ENCODE measurements at regions not wholly inside any gene's neighbourhood (a gene's known extent, or its start where the extent isn't known, plus 50 kb on each side); places are given as distances from the start of the nearest gene placed in this dataset.
A peak's percentile ranks its signal among the peaks of the same experiment; 100 is the strongest.

DNA sequence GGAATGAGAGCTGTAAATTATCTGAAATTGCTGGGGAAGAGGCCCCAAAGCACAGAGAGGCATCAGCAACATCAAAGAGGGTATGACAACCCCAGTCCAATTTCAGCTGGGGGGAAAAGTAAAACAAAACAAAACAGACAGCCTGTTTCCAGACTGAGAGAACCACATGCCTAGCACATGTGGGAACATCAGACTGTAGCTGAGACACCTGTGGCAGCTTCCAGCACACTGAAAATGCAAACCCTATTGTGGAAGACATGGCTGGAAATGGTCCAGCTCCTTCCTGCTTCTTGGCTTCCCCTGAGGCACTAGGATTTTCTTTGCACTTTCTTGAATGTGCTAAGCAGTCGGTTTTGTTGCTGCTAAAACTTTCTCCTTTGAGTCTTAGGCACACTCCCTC lies 240.9 kb upstream of the STS start:
- no peak for DNase-seq

DNA sequence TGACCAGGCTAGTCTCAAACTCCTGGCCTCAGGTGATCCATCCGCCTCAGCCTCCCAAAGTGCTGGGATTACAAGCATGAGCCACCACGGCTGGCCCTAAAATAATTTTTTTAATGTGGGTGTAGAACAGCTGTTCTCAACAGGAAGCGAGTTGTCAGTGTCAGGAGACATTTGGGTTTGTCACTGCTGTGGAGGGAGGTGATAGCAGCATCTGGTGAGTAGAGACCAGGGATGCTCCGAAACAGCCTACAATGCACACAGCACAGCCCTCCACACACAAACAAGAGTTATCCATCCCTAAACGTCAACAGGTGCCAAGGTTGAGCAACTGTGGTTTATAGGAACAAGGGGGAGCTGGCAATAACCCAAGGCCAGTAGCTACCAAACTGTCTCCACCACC lies 243.4 kb upstream of the STS start:
- DNase-seq = no peak

DNA sequence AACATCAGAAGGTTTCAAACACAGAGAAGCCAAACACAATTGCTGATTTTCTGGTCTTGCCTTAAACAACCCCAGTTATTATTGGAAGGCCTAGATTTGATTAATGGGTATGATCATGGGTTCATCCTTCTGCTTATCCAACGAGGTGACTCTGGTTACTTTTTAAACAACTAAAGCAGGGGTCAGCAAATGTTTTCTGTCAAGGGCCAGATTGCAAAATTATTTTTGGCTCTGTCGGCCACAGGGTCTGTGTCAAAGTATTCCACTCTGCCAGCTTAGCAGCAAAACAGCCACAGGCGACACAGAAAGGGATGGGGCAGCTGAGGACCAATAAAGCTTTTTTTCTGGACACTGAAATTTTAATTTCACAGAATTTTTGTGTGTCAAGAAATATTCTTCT lies 249.1 kb upstream of the STS start:
- peak; percentile 20 to 34 for DNase-seq

DNA sequence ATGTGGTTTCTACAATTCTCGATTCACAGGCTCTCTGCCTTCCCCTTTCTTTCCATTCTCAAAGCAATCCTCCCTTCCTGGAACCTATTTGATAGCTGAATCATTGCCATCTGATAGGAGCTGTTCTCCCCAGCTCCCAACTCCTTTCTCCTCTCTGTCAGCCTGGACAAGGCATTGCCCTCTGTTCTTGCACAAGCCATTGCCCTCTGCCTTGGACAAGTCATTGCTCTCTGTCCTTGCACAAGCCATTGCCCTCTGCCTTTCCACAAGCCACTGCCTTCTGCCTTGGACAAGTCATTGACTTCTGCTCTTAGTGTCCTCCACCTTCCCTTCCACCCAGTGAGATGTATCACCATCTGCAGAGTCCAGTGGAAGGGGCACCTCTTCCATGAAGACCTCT lies 256.1 kb upstream of the STS start:
- DNase-seq = no peak

DNA sequence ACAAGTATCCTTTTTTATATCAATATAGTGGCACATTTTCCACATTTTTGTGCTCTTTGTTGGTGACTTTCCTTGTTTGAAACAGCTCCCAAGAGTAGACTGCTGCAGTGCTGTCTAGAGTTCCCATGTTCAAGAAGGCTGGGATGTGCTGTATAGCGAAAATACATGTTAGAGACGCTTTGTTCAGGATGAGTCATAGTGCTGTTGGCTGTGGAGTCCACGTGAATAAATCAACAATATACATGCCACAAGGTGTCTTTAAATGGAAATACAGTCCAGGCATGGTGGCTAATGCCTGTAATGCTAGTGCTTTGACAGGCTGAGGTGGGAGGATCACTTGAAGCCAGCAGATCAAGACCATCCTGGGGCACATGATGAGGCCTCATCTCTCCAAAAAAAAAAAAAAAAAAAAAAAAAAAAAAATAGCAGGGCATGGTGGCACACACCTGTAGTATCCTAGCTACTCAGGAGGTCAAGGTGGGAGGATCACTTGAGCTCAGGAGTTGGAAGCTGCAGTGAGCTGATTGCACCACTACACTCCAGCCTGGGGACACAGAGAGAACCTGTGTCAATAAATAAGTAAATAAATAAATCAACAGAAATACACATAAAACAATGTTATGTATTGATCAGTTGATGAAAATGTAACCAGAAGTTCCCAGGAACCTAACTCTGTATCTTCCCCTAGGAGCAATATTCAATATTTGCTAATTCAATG lies 256.8 kb upstream of the STS start:
- DNase-seq = no peak

DNA sequence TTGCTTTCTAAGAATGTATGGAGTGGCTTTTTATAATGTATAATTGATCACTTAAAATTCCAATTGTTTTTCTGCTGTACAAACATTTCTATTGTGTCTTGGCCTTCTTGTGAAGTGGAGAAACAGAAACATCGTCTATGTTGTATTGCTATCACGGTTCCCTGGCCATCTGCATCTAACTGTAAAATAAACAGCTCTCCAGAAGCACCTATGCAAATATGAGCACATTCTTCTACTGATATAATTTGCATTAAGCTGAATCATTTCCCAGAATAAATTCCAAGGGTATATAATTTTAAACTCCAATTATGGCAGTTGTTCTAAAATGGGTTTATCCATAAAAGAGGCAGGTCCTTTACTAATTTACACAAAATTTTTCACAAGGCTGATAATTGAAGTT lies 261.6 kb upstream of the STS start:
- DNase-seq = no peak

DNA sequence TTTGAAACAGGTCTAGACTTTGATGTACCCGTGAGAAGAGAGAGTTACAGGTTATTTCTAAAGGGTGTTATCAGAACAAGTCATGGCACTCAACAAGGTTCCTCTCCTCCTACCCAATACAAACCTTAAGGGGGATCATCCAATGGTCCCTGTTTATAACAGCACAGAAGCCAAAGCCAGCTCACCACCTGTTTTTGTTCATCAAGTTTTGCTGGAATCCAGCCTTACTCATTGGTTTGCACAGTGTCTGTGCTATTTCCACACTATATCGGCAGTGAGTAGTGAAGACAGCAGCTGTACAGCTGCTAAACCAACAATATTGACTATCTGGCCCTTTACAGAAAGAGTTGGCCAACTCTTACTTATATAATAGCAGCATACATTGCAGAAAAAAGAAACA lies 262.1 kb upstream of the STS start:
- DNase-seq = no peak

DNA sequence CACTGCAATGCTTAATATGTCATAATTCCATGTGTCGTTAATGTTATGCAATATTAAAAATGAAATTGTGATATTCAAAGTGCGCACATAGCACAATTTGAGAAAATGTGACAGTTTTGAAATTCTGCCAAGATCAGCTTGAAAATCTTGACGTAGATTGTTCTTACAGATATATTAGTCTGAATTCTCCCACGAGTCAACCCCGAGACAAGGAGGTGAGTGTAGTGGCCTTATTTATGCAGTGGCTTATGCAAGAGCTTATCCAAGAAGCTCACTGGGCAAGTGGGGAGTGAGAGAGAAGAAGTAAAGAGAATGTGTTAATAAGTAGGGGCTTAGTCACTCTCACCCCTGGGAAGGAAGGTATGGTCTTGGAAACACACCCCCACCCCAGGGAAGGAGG lies 286.1 kb upstream of the STS start:
- DNase-seq = no peak

DNA sequence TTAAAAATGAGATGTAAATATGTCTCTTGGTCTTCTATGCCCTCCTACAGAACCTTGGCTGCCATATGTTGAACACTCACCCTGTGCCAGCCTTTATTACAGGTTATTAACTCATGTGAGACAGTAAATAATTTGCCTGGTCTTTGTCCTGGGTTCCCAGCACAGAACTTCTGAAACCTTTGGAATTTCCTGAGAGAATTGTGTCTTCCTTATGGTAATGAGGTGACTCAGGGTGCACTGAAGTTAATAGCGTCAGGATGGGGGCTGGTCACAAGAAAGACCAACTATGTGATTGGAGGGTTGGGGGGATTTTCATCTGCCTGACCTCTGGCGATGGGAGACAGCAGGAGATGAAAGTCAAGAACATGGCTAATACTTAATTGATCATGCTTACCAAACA lies 289.8 kb upstream of the STS start:
- DNase-seq = no peak

DNA sequence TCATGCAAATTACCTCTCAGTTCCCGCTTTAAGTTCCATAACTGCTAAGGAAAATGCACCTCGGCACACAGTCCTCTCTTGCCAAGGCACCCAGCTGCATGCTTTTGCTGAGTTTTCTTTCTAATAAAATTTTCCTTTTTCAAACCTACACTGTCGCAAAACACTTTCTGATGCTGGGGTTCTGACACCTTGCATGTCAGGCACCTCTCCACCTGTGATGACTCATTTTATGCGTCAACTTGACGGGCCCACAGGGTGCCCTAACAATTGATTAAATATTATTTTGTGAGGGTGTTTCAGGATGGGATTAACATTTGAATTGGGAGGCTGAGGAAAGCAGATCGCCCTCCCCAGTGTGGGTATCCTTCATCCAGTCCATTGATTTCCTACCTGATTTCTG lies 291.0 kb upstream of the STS start:
- no peak for DNase-seq

DNA sequence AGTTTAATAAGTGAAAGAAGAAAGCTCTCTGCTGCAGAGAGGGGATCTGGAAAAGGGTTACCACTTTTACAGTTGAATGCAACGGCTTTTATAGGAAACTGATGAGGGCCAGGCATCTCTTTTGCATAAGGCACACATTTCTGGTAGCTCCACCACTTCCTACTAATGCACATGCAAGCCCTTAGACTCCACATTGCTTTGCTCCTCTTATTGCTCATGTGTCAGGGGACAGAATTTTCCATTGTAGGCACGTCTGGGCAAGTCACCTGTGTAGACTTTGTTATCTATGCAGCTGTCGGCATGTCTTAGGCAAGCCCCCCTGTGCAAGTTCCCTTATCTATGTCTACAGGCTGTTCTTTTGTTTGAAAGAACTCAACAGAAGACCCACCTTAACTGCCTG lies 294.6 kb upstream of the STS start:
- DNase-seq = no peak

DNA sequence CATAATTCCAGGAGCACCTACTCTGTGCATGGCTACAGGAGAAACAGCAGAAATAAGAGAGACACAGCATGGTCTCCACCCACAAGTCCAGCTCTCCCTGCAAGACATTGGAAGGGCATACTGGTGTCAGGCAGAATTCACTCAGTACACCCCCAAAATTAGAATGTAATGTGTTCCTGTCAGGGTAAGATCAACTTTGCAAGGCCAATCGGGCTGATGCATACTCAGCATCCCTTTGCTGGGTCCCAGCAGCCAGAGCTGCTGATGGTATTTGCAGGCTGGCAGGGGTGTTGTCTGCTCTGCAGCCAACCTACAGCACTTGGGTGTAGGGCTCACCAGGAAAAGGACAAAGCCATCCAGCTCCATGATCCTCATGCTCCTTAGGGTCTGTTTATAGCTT lies 295.4 kb upstream of the STS start:
- DNase-seq = no peak

DNA sequence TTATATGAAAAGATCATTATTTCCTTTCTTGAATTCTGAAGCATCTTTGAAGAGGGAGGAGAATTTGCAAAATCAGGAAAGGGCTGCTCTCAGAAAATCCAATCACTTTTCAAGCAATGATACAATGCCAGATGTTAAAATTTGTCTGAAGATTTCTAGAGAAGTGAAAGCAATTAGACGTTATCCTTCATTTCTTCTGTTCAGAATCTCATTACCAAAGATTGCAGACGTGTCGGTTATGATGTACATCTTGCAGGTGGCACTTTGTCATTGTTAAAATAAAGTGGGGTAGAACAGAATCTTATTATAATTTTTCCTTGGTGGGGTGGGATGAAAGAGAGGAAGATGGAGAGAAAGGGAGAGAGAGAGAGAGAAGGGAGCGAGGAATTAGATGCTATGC lies 296.4 kb upstream of the STS start:
- DNase-seq = no peak

DNA sequence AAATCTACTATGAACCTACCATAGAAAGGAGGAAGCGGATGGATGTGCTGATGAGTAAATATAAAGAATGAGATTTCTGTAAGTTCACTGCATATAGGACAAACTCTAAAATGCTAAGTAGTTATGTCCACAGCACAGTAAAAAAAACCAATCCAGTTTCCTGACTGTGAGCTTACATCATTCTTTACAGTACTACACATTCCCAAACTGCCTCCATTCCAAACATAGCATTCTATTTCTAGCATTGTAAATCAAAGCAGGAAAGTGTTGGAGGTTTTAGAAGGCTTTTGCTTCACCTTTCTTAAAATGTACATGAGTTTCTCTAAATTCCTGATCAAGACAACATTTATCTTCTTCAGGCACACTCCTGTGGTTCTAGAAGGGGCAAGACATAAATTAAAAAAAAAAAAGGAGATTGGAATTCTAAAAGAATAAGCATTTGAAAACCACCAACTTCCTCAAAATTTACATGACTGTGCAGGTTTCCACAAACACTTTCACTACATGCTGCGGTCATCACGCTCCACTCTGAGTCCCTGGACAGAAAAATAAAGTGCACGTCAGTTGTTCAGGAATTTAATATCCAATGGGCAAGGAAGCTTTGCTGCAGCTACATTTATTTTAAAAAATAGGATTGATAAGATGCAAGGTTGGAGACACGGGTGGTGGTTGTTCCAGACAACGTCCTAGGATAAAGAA lies 297.6 kb upstream of the STS start:
- DNase-seq = no peak

DNA sequence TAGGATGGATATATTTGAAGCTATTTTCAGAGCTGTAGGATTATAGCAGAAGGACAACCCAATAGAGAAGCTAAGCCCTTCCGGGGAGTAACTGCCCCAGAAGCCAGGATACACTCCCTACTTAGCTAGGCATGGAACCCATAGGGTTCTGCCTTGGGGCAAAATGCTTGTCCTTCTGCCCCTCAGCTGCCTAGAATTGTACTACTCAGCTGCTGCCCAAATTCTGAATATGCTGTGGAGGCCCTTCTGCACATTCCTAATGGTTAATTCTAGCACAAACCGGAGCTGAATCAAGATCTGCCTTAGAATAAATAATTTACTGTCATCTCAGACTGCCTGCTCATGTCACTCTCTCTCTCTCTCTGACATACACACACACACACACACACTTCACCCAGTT lies 297.7 kb upstream of the VCX3A start:
- no peak for DNase-seq

DNA sequence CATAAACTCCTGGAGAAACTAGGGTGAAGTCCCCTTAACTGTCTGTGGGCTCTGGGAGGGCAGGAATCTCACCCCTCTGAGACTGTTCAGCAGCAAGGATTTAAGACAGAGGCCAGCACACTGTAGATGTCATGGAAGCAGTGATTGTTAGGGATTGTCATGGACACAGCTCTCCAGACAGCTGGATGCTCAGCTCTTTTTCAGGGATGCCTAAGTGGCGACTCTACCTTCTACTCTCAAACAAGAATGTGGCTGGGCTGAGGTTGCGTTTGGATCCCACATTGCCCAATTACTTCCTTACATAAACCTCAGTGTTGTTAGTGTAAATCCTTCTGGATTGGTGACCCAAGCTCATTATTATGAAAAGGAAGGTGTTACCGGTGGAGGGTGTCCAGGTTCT lies 291.9 kb upstream of the VCX3A start:
- DNase-seq = no peak

DNA sequence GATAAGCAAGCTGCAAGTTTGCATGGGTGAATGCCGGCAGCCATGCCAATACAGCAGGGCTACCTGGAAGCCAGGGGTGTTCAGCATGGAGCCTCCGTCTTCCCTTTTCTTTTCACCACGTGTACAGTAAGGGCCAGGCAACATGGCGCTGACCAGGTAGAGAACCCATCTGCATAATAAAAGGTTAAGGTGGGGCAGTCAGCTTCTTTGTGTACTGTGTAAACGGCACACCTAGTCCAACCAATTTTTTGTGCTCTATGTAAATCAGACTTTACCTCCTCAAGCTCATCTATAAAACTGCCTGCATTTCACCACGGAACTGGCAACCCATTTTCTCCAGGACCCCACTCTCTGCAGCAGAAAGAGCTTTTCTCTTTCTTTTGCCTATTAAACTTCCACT lies 286.8 kb upstream of the VCX3A start:
- no peak for DNase-seq

DNA sequence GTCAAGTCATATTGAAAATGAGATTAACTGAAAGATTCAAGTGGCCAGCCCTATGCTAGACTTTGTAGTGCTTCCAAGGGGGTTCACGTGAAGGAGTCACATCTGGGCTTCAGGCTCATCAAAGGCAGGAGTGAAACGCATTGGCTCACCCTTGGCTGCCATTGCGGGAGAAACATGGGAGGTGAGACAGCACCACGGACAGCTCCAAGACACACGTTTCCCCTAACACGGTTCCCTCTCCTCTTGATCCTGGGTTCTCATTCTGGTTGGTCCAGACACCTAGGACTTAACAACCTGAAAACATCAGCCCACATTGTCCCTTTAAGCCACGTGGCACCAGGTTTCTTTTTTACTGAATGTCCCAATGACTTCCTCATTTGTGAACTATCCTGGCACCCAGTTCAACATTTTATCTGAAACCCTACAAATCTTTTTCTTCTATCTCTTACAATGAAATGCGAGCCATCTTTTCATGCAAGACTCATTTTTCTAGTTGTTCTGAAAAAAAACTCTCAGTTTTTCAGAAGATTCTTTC lies 279.0 kb upstream of the VCX3A start:
- DNase-seq = no peak

DNA sequence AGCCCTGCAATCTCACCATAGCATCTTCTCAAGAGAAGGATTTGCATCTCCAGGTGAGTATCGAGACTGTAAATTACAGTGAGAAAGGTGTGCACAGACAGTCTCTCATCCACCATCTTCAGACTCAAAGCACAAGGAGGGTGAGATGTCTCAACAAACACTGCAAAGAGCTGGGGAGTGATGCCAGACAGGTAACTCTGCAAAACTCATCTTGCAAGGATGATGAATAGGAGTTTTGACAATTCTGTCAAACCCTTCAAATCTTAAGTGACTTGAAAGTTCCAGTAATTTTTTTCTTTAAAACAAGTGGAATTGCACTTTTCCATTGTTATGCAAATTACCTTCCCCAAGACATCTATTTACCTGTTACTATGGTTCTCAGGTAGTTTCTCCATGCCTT lies 277.2 kb upstream of the VCX3A start:
- no peak for DNase-seq

DNA sequence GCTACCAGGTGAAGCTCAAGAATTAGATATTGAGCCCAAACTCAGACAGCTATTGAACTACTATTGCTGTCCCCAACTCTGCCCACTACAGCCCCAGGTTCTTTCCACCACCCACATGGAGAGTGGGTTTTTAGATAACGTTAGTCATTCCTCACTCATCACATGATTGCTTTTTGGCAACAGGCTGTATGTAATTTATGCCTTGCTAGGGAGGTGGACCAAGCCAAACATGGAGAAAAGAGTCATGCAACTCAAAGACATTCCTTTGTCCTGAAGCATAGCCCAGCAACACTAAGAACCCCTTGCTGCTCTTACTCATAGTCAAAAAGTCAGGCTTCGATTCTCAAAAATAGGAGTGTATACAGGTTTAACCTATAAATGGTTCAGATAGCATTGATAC lies 275.9 kb upstream of the VCX3A start:
- DNase-seq = no peak

DNA sequence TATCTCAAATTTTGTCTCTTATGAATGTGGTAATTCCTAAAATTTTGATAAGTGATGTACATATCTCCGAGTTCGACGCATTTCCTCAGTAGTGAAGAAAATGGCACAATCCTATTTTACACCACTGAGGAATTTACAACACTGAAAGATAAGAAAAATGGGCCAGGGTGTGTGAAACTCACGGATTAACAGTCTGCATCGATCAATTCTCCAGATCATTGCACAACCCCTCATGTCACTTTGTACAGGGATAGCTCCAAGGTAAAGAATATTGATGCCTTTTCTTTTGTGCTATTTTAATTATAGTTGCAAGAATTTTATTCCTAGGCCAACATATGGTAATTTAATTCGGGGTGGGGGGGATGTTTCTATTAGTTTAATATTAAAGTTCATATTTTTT lies 268.7 kb upstream of the VCX3A start:
- no peak for DNase-seq

DNA sequence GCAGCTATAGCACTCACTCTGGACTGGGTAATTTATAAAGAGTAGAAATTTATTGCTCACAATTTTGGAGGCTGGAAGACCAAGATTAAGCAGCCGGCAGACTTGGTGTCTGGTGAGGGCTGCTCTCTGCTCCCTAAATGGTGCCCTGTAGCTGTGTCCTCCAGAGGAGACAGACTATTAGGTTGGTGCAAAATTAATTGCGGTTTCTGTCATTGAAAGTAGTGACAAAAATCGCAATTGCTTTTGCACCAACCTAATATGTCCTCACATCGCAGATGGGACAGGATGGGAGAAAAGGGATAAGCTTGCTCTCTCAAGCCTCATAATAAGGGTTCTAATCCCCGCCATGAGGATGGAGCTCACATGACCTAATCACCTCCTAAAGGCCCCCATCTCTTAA lies 258.1 kb upstream of the VCX3A start:
- no peak for DNase-seq

DNA sequence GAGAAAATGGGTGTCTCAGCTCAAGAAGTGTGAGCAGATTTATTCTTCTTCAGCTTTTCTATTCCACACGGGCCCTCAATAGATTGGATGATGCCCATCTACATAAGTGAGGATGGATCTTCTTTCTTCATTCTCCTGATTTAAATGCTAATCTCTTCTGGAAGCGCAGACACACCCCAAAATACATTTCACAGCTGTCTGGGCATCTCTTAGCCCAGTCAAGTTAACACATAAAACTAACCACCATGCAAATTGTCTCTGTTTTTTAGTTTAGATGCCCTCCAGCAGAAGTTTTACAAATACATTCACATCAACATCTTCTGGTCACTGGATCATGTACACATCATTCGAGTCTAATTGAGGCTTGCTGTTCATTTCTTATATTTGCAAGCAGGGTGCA lies 249.0 kb upstream of the VCX3A start:
- no peak for DNase-seq

DNA sequence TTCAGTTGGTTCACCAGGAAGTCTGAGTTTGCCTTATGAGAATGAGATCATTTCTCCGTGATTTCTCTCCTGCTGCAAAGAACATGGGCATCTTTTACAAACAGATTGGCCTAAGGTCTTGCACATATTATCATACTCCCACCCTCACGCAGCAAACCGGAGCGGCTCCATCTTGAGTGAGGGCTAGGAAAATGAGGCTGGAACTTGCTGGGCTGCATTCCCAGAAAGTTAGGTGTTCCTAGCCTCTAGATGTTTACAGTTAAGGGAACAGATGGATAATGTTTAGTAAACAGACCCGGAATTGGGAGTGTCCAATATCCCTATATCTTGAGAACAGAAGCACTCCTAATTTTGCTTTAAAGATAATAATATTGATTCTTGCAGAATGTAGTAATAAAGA lies 247.9 kb upstream of the VCX3A start:
- DNase-seq = no peak

All from right lung (tissue), 2 donors.